ENCODE measurements at regions not wholly inside any gene's neighbourhood (a gene's known extent, or its start where the extent isn't known, plus 50 kb on each side); places are given as distances from the start of the nearest gene placed in this dataset.

GRCh38 chr20:7195704-7196103 lies 428.2 kb downstream of the BMP2 start:
- TF ChIP-seq EZH2phosphoT487 (IDR thresholded peaks at IDR 0.05; ENCODE audit: insufficient read depth, low read depth) (no peak), EZH2 (IDR thresholded peaks at IDR 0.05; ENCODE audit: insufficient read depth, poor library complexity, severe bottlenecking) (no peak)
- H3K79me2 ChIP-seq (ENCODE audit: insufficient read depth), result no peaks in the 10 kb centered on the region
- no peaks in the 10 kb centered on the region for H4K20me1 ChIP-seq (ENCODE audit: insufficient read depth)
- 42 to 47% methylated on average over 5 of the region's 5 CpGs for WGBS, 2 experiments (ENCODE audit: low coverage in 1 of 2, low lambda C conversion rate in 2 of 2, missing lambda C conversion rate in 2 of 2)
- H3K27me3 ChIP-seq (replicated peaks; ENCODE audit: insufficient read depth), result no peaks in the 10 kb centered on the region; the same call in 1 of the 2 replicates
- H3K27ac ChIP-seq, result peak overlapping the region; percentile 29; the same call in 1 of the 2 replicates
- H3K4me2 ChIP-seq (ENCODE audit: unreplicated experiment), result peak overlapping the region; percentile 10
- no peaks in the 10 kb centered on the region for H3K36me3 ChIP-seq (ENCODE audit: low read depth)
- no peak overlapping the region for H2AFZ ChIP-seq
- in situ Hi-C loops (cut with MboI), result no loop called here
- peaks cover 3% of the 10 kb centered on the region; the same call in 1 of the 2 replicates for H3K9me2 ChIP-seq (ENCODE audit: insufficient read depth)
- DNase-seq, result peak; percentile 71
- no peak overlapping the region for H3K9ac ChIP-seq
- no peak overlapping the region for H3K4me3 ChIP-seq
- H3K4me1 ChIP-seq (ENCODE audit: insufficient read depth), result peaks cover 9% of the 10 kb centered on the region; the same call in 1 of the 2 replicates
- no peaks in the 10 kb centered on the region for H3F3A ChIP-seq (ENCODE audit: insufficient read depth)
- H3K9me3 ChIP-seq (ENCODE audit: low read depth), result no peaks in the 10 kb centered on the region

GRCh38 chr20:7196481-7196880 lies 429.0 kb downstream of the BMP2 start:
- WGBS, 2 experiments (ENCODE audit: low coverage in 1 of 2, low lambda C conversion rate in 2 of 2, missing lambda C conversion rate in 2 of 2), result 71 to 77% methylated on average over 1 of the region's 1 CpG
- H3K27ac ChIP-seq, result peak overlapping the region; percentile 29; the same call in 1 of the 2 replicates
- H3K4me2 ChIP-seq (ENCODE audit: unreplicated experiment), result peak overlapping the region; percentile 10
- H3K9me2 ChIP-seq (ENCODE audit: insufficient read depth), result peaks cover 3% of the 10 kb centered on the region; the same call in 1 of the 2 replicates
- DNase-seq, result peak; percentile 66
- no peak overlapping the region for H2AFZ ChIP-seq
- H3K9me3 ChIP-seq (ENCODE audit: low read depth), result no peaks in the 10 kb centered on the region
- no peak for TF ChIP-seq EZH2 (IDR thresholded peaks at IDR 0.05; ENCODE audit: insufficient read depth, poor library complexity, severe bottlenecking)
- no peak for TF ChIP-seq EZH2phosphoT487 (IDR thresholded peaks at IDR 0.05; ENCODE audit: insufficient read depth, low read depth)
- H3K36me3 ChIP-seq (ENCODE audit: low read depth), result no peaks in the 10 kb centered on the region
- H3K79me2 ChIP-seq (ENCODE audit: insufficient read depth), result no peaks in the 10 kb centered on the region
- no peaks in the 10 kb centered on the region for H3F3A ChIP-seq (ENCODE audit: insufficient read depth)
- no peaks in the 10 kb centered on the region; the same call in 1 of the 2 replicates for H3K27me3 ChIP-seq (replicated peaks; ENCODE audit: insufficient read depth)
- no peak overlapping the region for H3K9ac ChIP-seq
- H4K20me1 ChIP-seq (ENCODE audit: insufficient read depth), result no peaks in the 10 kb centered on the region
- in situ Hi-C loops (cut with MboI), result no loop called here
- H3K4me1 ChIP-seq (ENCODE audit: insufficient read depth), result peaks cover 9% of the 10 kb centered on the region; the same call in 1 of the 2 replicates
- no peak overlapping the region for H3K4me3 ChIP-seq

GRCh38 chr20:7199861-7200260 lies 432.4 kb downstream of the BMP2 start:
- no peaks in the 10 kb centered on the region for H4K20me1 ChIP-seq (ENCODE audit: insufficient read depth)
- no peak overlapping the region for H3K9ac ChIP-seq
- H3K79me2 ChIP-seq (ENCODE audit: insufficient read depth), result no peaks in the 10 kb centered on the region
- in situ Hi-C loops (cut with MboI), result no loop called here
- H3K27ac ChIP-seq, result no peak overlapping the region
- H3K4me3 ChIP-seq, result no peak overlapping the region
- no peak for TF ChIP-seq EZH2phosphoT487 (IDR thresholded peaks at IDR 0.05; ENCODE audit: insufficient read depth, low read depth)
- no peak for TF ChIP-seq EZH2 (IDR thresholded peaks at IDR 0.05; ENCODE audit: insufficient read depth, poor library complexity, severe bottlenecking)
- peaks cover 9% of the 10 kb centered on the region; the same call in 1 of the 2 replicates for H3K4me1 ChIP-seq (ENCODE audit: insufficient read depth)
- no peaks in the 10 kb centered on the region for H3F3A ChIP-seq (ENCODE audit: insufficient read depth)
- no peaks in the 10 kb centered on the region for H3K9me3 ChIP-seq (ENCODE audit: low read depth)
- H2AFZ ChIP-seq, result no peak overlapping the region
- WGBS, 2 experiments (ENCODE audit: low coverage in 1 of 2, low lambda C conversion rate in 2 of 2, missing lambda C conversion rate in 2 of 2), result 15 to 18% methylated on average over 2 of the region's 2 CpGs
- DNase-seq, result no peak
- no peaks in the 10 kb centered on the region for H3K36me3 ChIP-seq (ENCODE audit: low read depth)
- no peaks in the 10 kb centered on the region for H3K9me2 ChIP-seq (ENCODE audit: insufficient read depth)
- no peaks in the 10 kb centered on the region; the same call in 1 of the 2 replicates for H3K27me3 ChIP-seq (replicated peaks; ENCODE audit: insufficient read depth)
- no peak overlapping the region for H3K4me2 ChIP-seq (ENCODE audit: unreplicated experiment)

GRCh38 chr20:7207186-7207798 lies 439.8 kb downstream of the BMP2 start:
- H3K27ac ChIP-seq, result no peak overlapping the region
- TF ChIP-seq EZH2phosphoT487 (IDR thresholded peaks at IDR 0.05; ENCODE audit: insufficient read depth, low read depth) (no peak), EZH2 (IDR thresholded peaks at IDR 0.05; ENCODE audit: insufficient read depth, poor library complexity, severe bottlenecking) (no peak)
- H3K4me1 ChIP-seq (ENCODE audit: insufficient read depth), result no peaks in the 10 kb centered on the region
- no peaks in the 10 kb centered on the region for H4K20me1 ChIP-seq (ENCODE audit: insufficient read depth)
- no peak overlapping the region for H3K9ac ChIP-seq
- H3K36me3 ChIP-seq (ENCODE audit: low read depth), result no peaks in the 10 kb centered on the region
- DNase-seq, result no peak
- 18 to 23% methylated on average over 6 of the region's 6 CpGs for WGBS, 2 experiments (ENCODE audit: low coverage in 1 of 2, low lambda C conversion rate in 2 of 2, missing lambda C conversion rate in 2 of 2)
- H3K9me2 ChIP-seq (ENCODE audit: insufficient read depth), result no peaks in the 10 kb centered on the region
- H3K79me2 ChIP-seq (ENCODE audit: insufficient read depth), result no peaks in the 10 kb centered on the region
- no peak overlapping the region for H3K4me2 ChIP-seq (ENCODE audit: unreplicated experiment)
- no peaks in the 10 kb centered on the region for H3K9me3 ChIP-seq (ENCODE audit: low read depth)
- H3K27me3 ChIP-seq (replicated peaks; ENCODE audit: insufficient read depth), result no peaks in the 10 kb centered on the region
- no peaks in the 10 kb centered on the region for H3F3A ChIP-seq (ENCODE audit: insufficient read depth)
- in situ Hi-C loops (cut with MboI), result no loop called here
- no peak overlapping the region for H2AFZ ChIP-seq
- H3K4me3 ChIP-seq, result no peak overlapping the region

All from GM23248 (cell line).